ENCODE measurements at regions not wholly inside any gene's neighbourhood (a gene's known extent, or its start where the extent isn't known, plus 50 kb on each side); places are given as distances from the start of the nearest gene placed in this dataset.

GRCh38 chr5:88951457-88951856 is 68.5 kb upstream of the MEF2C start (continued):
- TF ChIP-seq CHD7 (IDR thresholded peaks at IDR 0.05; ENCODE audit: insufficient replicate concordance, low read length) (no peak), BRCA1 (IDR thresholded peaks at IDR 0.05; ENCODE audit: low read depth, low read length) (no peak), CREB1 (IDR thresholded peaks at IDR 0.05) (no peak), TAF7 (optimal IDR thresholded peaks at IDR 0.05; ENCODE audit: borderline replicate concordance, low read depth, low read length) (no peak), CEBPB (IDR thresholded peaks at IDR 0.05; ENCODE audit: low read depth, low read length) (no peak), POU5F1 (IDR thresholded peaks at IDR 0.05; ENCODE audit: low read depth, low read length) (no peak), CHD2 (IDR thresholded peaks at IDR 0.05; ENCODE audit: low read length) (no peak), MAFK (IDR thresholded peaks at IDR 0.05; ENCODE audit: low read depth, low read length) (no peak), NANOG (IDR thresholded peaks at IDR 0.05; ENCODE audit: insufficient read depth, low read depth, low read length, poor library complexity, severe bottlenecking) (no peak), EGR1 (IDR thresholded peaks at IDR 0.05; ENCODE audit: borderline replicate concordance, low read depth, low read length) (no peak), RAD21 (IDR thresholded peaks at IDR 0.05 in 1 of 2, conservative IDR thresholded peaks at IDR 0.05 in 1 of 2; ENCODE audit: low read depth in 2 of 2, low read length in 2 of 2) (no peak)
